Thymus (tissue), 11 donors: ENCODE measurements at regions not wholly inside any gene's neighbourhood (a gene's known extent, or its start where the extent isn't known, plus 50 kb on each side); places are given as distances from the start of the nearest gene placed in this dataset.

Experiments used
- DNase-seq, 9 donors: peaks; one replicate each; pipeline ENCODE4 v3.0.0-alpha.2; 2013; ENCODE audit warnings: low spot score in 9 of 9, low read depth in 6 of 9, missing footprints in 1 of 9
- H3K27ac ChIP-seq, 2 donors: one replicate each; pipeline ENCODE4 v1.5.1; 2013; ENCODE audit warnings: control low read depth in 1 of 2, low read depth in 1 of 2, low read length in 1 of 2, mild to moderate bottlenecking in 1 of 2, moderate library complexity in 1 of 2
- H3K27me3 ChIP-seq, 2 donors: one replicate each; pipeline ENCODE4 v1.5.1; 2013; ENCODE audit warnings: low read length in 1 of 2; ENCODE audit not compliant: control insufficient read depth in 2 of 2, insufficient read depth in 1 of 2
- H3K36me3 ChIP-seq, 2 donors: one replicate each; pipeline ENCODE4 v1.5.1; 2013; ENCODE audit warnings: low read length in 1 of 2, mild to moderate bottlenecking in 1 of 2, moderate library complexity in 1 of 2; ENCODE audit not compliant: control insufficient read depth in 2 of 2, insufficient read depth in 2 of 2
- H3K4me1 ChIP-seq, 2 donors: one replicate each; pipeline ENCODE4 v1.5.1; 2013; ENCODE audit warnings: low read length in 2 of 2; ENCODE audit not compliant: control insufficient read depth in 2 of 2, insufficient read depth in 2 of 2
- H3K4me3 ChIP-seq, 2 donors: one replicate each; pipeline ENCODE4 v1.5.1; 2013; ENCODE audit warnings: low read length in 2 of 2, control low read depth in 1 of 2, mild to moderate bottlenecking in 1 of 2
- H3K9me3 ChIP-seq, 2 donors: one replicate each; pipeline ENCODE4 v1.5.1; 2013; ENCODE audit warnings: low read length in 1 of 2, mild to moderate bottlenecking in 1 of 2; ENCODE audit not compliant: control insufficient read depth in 2 of 2, insufficient read depth in 1 of 2
- WGBS: extraction: QIAGEN DNeasy Blood & Tissue Kit; methylation state at CpG from one replicate; pipeline ENCODE4 v1.1.7; 2013; 5-methylcytosine and 5-hydroxymethylcytosine counted together
- donor health status: healthy.

- Histone ChIP-seq H3K4me3 (no peak overlapping the region), H3K4me1 (no peaks in the 10 kb centered on the region), H3K9me3 (no peaks in the 10 kb centered on the region), H3K27me3 (no peaks in the 10 kb centered on the region), H3K27ac (no peak overlapping the region), H3K36me3 (no peaks in the 10 kb centered on the region)
- no peak for DNase-seq
- whole genome bisulfite sequencing = 93% methylated on average over 28 of the region's 28 CpGs
These were observed 113.1 kb upstream of the B3GAT1 start for GRCh38 chr11:134524896-134525845.

DNA sequence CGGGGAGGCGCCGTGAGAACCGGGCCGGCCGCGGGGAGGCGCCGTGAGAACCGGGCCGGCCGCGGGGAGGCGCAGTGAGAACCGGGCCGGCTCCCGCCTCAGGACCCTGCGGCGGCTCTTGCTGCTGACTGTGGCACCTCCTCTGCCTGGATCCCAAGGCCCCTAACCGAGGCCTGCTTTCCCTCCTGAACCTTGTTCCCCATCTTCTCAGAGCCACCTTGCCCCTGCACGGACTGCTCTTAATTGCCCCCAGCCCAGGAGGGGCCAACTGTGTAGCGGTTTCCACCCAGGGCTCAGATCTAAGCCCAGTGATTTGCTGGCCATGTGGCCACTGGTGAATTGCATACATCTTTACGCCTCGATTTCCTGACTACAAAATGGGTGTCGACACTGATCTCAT is 112.2 kb upstream of the B3GAT1 start:
- H3K4me3 ChIP-seq = no peak overlapping the region
- H3K9me3 ChIP-seq = no peaks in the 10 kb centered on the region
- no peak overlapping the region for H3K27ac ChIP-seq
- H3K27me3 ChIP-seq = no peaks in the 10 kb centered on the region
- H3K36me3 ChIP-seq = no peaks in the 10 kb centered on the region
- WGBS = 95% methylated on average over 25 of the region's 25 CpGs
- DNase-seq = no peak
- H3K4me1 ChIP-seq = no peaks in the 10 kb centered on the region

GRCh38 chr11:134522782-134523570 is 110.9 kb upstream of the B3GAT1 start:
- H3K4me3 ChIP-seq = no peak overlapping the region
- no peak overlapping the region for H3K27ac ChIP-seq
- DNase-seq = no peak
- WGBS = 80% methylated on average over 25 of the region's 33 CpGs
- H3K36me3 ChIP-seq = no peaks in the 10 kb centered on the region
- H3K9me3 ChIP-seq = no peaks in the 10 kb centered on the region
- H3K27me3 ChIP-seq = no peaks in the 10 kb centered on the region
- no peaks in the 10 kb centered on the region for H3K4me1 ChIP-seq

DNA sequence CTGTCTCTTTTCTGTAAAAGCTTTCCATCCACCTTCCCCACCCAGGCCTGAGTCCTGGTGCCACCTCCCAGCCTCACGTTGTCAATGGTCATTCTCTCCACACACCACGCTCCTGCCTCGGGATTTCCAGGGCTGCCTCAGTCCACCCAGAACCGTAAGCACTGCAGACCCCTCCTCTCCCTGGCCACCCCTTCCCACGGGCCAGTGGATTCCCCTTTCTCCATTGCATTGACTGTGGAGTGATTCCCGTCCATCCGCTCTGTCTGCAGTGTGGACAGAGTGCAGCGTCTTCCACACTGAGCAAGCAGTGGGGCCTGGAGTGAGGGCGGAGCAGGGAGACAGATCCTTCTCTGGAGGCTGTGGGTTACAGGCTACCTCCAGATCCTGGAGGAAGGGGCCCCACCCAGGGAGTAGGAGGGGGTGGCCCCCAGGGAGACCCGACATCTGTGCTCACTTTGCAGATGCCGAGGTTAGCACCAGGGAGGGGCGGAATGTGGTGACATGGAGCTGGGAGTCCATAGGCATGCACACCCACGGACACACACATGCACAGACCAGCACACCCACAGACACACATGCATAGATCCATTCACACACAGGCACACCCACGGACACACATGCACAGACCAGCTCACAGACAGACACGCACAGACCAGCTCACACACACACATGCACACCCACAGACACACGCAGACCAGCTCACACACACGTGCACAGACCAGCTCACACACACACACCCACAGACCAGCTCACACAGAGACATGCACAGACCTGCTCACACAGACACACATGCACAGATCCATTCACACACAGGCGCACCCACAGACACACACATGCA is 109.6 kb upstream of the B3GAT1 start:
- no peak overlapping the region for H3K4me3 ChIP-seq
- WGBS = 93% methylated on average over 18 of the region's 18 CpGs
- H3K36me3 ChIP-seq = no peaks in the 10 kb centered on the region
- DNase-seq = no peak
- H3K27ac ChIP-seq = no peak overlapping the region
- no peaks in the 10 kb centered on the region for H3K27me3 ChIP-seq
- H3K4me1 ChIP-seq = peaks cover 0 to 4% of the 10 kb centered on the region in 2 donors
- H3K9me3 ChIP-seq = no peaks in the 10 kb centered on the region

DNA sequence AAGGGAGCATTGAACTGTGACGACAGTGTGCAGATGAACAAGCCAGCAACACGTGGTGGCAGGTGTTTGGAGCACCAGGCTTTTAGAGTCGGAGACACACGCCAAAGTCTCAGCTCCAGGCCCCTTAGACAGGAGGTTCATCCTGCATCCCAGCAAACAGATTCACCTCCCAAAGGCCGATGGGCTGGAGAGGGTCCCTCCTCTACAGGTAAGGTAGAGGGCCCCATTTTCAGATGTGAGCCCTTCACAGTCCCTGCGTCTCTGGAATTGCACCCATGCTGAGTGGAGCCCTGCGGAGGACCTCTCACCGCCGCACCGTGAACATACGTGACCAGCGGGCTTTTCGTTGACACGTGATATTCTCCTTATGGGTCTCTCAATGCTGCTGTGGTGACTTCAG is 109.0 kb upstream of the B3GAT1 start:
- no peak for DNase-seq
- WGBS = 95% methylated on average over 14 of the region's 14 CpGs
- no peak overlapping the region for H3K27ac ChIP-seq

GRCh38 chr11:134519788-134520187 is 107.7 kb upstream of the B3GAT1 start:
- H3K4me3 ChIP-seq = no peak overlapping the region
- DNase-seq = no peak
- 27% methylated on average over 7 of the region's 7 CpGs for WGBS
- no peak overlapping the region for H3K27ac ChIP-seq
- H3K4me1 ChIP-seq = peaks cover 0 to 17% of the 10 kb centered on the region in 2 donors
- no peaks in the 10 kb centered on the region for H3K27me3 ChIP-seq
- H3K36me3 ChIP-seq = no peaks in the 10 kb centered on the region
- H3K9me3 ChIP-seq = no peaks in the 10 kb centered on the region

More for the DNA sequence above, 109.0 kb upstream of the B3GAT1 start:
- no peaks in the 10 kb centered on the region for H3K9me3 ChIP-seq
- H3K36me3 ChIP-seq = no peaks in the 10 kb centered on the region
- H3K4me3 ChIP-seq = no peak overlapping the region
- H3K4me1 ChIP-seq = peaks cover 0 to 11% of the 10 kb centered on the region in 2 donors
- H3K27me3 ChIP-seq = no peaks in the 10 kb centered on the region

GRCh38 chr11:134519390-134519750 is 107.3 kb upstream of the B3GAT1 start:
- Histone ChIP-seq H3K9me3 (no peaks in the 10 kb centered on the region), H3K27me3 (no peaks in the 10 kb centered on the region), H3K4me3 (no peak overlapping the region), H3K4me1 (peaks cover 0 to 17% of the 10 kb centered on the region in 2 donors), H3K36me3 (no peaks in the 10 kb centered on the region), H3K27ac (no peak overlapping the region)
- DNase-seq = no peak
- WGBS = 91% methylated on average over 6 of the region's 6 CpGs

DNA sequence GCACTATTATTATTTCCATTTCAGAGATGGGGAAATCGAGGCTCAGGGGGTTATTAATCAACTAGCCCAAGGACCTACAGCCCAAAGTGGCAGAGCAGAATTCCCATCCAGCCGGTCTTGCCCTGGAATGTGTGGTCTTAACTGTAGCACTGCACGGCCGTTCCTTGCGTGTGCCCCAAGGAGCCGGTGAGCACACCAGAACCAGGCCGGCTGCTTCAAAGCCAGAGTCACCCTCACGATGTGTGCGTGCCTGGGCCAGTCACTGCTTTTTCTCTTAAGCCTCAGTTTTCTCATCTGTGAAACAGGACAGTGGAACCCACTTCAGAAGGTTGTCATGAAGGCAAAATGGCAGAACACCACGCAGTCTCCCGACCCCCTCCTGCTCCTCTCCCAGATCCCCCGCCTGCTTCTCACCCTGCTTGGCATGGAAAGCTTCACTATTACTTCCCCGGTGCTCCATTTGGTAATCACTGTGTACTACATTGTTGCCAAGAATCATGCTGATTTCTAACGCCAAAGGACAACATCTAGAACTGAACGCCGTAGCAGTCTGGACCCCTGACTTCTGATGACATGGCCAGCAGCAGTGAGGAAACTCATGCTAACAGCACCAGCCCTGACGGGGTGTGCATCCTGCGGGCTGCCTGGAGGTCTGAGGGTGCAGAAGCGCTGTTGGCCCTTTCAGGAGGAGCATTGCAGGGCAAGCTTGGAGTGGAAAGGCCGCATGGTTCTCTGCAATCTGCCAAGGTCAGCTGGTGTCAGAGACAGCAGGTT is 106.8 kb upstream of the B3GAT1 start:
- WGBS = 95% methylated on average over 20 of the region's 20 CpGs
- no peaks in the 10 kb centered on the region for H3K9me3 ChIP-seq
- no peaks in the 10 kb centered on the region for H3K27me3 ChIP-seq
- H3K4me1 ChIP-seq = peaks cover 0 to 17% of the 10 kb centered on the region in 2 donors
- no peak for DNase-seq
- H3K36me3 ChIP-seq = no peaks in the 10 kb centered on the region
- no peak overlapping the region for H3K4me3 ChIP-seq
- H3K27ac ChIP-seq = no peak overlapping the region
